AG20443 (cell line): ENCODE measurements at regions not wholly inside any gene's neighbourhood (a gene's known extent, or its start where the extent isn't known, plus 50 kb on each side); places are given as distances from the start of the nearest gene placed in this dataset.

ENCODE experiments used
- DNase-seq: peaks from one replicate; pipeline ENCODE4 v3.0.0; 2012; ENCODE audit warnings: low spot score, mixed read lengths

DNA sequence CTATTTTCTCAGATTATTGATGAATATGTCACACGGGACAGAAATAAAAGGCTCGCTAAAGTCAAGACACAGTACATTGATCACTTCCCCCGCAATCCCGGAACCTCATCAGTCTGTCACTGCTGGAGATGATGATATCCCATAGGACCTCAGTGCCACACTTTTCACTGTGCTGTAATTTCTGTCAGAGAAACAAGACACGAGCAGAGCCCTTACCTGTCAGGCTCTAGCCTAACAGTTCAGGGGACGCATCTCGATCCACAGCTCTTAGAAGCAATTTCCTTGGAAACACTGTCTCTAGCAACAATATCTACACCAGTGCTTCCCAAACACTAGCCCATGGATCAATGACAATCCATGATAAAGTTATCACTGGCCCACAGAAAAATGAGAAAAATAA lies 140.0 kb downstream of the GRIN2B start:
- no peak for DNase-seq

- no peak for DNase-seq
Measured at GRCh38 chr12:13839365-13840336, 141.8 kb downstream of the GRIN2B start.

GRCh38 chr12:13836099-13836498 lies 145.3 kb downstream of the GRIN2B start:
- DNase-seq = no peak

GRCh38 chr12:13835652-13836051 lies 145.8 kb downstream of the GRIN2B start:
- DNase-seq = no peak

DNA sequence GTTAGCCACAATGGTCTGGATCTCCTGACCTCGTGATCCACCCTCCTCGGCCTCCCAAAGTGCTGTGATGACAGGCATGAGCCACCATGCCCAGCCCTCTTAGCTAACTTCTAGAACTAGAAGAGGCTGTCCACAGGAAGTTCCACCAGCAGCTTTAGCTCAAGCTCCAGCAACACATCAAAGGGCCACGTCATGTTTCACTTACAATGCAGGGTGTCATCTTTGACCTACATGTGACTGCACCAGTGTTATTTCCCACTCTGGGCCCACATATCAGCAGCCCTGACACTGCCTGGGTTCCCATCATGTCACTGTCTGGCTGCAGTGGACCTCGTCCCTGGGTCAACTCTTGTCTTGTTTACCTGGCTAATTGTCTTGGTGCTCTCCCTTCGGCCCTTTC lies 147.2 kb downstream of the GRIN2B start:
- no peak for DNase-seq

- DNase-seq = no peak
Measured at GRCh38 chr12:13817131-13817530, 164.3 kb downstream of the GRIN2B start.

DNA sequence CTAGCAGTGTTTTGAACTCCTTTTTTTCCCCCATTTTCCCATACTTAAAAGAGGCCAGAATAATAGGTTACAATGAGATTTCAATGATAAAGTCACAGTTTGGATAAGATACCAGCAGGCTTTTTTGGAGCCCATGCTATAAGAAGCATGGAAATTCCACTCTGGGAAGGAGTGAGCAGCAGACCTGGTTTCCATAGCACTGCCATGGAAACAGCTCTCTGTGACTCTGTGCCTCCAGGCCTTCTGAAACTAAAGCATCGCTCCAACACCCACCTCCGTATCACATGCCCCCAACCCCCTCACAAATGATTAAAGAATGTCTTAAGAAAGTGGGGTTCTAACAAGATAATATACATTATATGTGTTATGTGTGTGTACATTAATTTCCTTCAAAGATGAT lies 165.0 kb downstream of the GRIN2B start:
- DNase-seq = no peak

DNA sequence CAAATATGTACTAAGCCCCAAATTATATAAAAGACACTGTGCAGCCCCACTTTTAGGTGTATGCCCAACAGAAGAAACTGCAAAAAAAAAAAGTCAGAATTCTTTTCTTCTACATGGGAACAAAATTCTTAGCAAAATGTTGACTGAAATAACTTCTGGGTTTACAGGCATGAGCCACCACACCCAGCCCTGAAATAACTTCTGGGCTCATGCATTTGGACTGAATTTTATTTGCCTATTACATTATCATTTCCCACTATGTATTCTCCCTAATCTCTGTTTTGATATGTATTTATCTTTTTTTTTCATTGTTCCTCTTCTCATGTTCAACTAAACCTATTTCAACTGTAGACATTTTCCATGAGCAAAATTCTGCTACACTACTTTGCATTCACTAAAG lies 169.2 kb downstream of the GRIN2B start:
- no peak for DNase-seq

DNA sequence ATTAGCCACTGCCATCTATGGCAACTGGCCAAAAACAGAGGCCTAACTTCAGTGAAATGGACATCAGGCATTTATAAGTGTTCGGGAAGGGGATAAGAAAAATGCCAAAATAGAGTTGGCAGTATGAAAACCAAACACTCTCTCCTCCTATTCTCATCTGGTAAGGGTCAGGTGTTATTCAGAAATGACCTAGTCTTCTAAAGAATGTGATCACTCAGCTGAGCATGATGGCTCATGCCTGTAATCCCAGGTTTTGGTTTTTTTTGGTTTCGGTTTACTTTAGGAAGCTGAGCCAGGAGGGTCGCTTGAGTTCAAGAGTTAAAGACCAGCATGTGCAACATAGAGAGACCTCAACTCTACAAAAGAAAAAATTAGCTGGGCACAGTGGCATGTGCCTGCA lies 170.3 kb downstream of the GRIN2B start:
- no peak for DNase-seq

GRCh38 chr12:13805041-13805440 lies 176.4 kb downstream of the GRIN2B start:
- DNase-seq = no peak

GRCh38 chr12:13801543-13801942 lies 179.9 kb downstream of the GRIN2B start:
- DNase-seq = no peak

DNA sequence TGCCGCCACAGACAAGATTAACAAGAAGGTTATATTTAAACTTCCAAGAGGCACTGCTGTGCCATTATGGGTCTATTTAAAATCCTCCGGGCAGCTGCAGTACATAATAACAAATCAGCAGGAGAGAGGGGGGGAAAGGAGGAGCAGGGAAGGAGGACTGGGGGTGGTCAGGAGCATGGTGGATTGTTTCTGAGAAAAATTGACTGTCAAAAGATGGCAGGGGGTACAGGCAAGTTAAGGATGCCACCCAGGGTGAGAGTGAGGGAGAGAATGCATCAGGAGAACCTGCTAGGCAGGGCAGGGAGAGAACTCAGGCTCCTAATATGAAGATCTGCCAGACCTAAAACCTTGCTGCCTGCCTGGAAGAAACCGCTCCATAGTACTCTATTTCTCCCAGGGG lies 181.8 kb downstream of the GRIN2B start:
- DNase-seq = no peak

DNA sequence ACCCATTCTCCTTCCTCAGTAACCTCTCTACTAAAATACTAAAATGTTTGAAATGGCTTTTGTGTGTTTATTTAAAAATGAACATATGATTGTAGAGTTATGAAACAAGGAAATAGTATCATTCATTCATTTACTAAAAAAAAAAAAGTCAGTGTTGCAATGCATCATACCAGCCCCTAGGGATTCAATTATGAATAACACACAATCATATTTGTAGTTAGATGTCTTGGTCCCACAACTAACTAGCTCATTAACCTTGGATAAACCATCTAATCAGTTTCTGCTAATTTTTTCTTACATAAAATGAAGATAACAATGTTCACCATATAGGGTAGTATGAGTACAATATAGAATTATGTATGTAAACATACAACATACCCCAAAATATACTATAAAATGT lies 183.2 kb downstream of the GRIN2B start:
- no peak for DNase-seq

- DNase-seq = no peak
Measured at GRCh38 chr12:13794706-13795105, 186.7 kb downstream of the GRIN2B start.

DNA sequence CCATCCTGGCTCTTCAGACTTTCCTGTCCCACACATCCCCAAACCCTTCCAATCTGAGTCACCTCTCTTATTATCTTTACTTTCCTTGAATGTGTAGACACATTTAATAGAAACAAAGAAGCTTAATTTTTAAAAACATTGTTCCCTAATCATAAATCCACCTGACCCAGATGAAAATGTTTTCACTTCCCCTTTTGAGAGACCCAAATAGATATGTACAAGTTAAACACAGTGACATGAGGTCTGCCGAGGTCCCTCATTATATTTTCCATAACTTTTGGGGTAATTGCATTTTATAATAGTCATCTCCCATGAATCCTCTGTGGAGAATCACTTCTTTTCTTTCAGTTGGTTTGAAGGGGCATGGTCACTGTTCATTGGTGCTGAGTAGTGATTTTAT lies 191.1 kb downstream of the GRIN2B start:
- no peak for DNase-seq

DNA sequence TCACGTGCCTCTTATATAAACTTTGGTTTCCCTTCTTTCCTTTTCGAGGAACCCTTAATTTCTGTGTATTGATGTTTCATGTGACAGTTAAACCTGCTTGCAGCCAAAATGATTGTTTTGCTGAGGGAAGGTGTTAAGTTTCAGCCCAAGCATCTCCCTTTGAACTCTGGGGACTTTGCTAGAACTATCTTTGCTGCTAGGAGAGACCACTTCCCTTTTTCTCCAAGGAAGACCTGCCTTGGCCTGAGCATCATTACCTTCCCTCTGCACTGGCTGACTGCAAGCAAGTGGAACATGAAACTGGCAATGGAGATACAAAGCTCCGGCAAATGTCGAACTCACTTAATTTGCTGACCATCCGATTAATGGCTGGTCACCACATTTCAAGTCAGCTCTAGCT lies 192.8 kb downstream of the GRIN2B start:
- no peak for DNase-seq

DNA sequence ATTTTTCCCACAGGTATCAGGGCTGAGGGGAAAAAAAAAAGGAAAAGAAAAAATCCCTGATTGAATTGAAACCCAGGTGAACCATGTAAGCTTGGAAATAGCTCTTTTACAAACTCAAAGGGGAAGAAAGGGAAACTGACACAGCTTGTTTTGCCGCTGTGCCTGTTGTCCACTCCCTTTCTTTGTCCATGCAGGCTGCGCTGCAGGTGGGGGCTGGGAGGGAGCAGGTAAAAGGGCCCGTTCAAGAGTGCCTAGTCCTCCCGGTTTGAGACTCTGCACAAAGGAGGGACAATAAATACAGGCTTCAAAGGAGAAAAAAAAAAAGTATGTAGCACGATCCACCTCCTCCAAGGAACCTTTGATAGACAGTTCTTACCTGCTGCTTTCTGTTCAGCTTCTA lies 194.8 kb downstream of the GRIN2B start:
- no peak for DNase-seq

GRCh38 chr12:13784504-13784903 lies 196.9 kb downstream of the GRIN2B start:
- no peak for DNase-seq

GRCh38 chr12:13780453-13780852 lies 200.9 kb downstream of the GRIN2B start:
- DNase-seq = no peak

GRCh38 chr12:13777374-13777773 lies 204.0 kb downstream of the GRIN2B start:
- DNase-seq = no peak

DNA sequence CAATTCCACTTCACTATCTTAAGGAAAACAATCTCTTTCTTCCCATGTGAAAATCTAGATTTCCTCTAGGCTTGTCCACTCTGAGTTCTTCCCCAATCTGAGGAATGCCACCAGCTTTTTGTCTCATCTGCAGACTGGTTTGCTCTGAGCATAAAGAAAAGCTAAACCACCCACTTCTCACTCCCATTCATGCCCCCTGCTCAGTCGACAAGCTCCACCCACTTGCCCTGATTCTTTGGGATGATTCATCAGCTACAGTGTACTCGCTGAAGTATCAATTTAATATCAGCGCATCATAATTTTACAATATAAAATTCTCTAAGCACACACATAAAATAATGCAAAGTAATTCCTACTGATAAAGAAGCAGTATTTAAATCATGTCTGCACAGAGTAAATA lies 209.1 kb downstream of the GRIN2B start:
- DNase-seq = no peak

GRCh38 chr12:13770576-13770975 lies 210.8 kb downstream of the GRIN2B start:
- no peak for DNase-seq

DNA sequence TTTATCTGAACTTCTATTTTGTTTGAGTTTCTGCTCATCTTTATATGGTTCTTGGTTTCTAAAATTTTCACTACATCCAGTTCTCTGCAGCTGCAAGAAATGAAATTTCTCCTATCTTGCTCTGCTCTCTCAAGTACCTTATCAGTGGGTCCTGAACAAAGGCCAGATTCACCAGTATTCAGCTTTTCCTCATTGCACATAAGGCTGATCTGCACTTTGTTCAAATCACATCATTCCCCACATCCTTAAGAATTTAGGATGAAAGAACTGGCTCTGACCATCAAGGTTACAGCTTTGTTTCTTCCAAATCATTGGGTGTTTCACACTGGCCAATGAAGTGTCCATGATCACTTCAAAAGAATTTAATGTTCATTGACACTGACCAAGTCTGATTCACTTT lies 211.4 kb downstream of the GRIN2B start:
- no peak for DNase-seq

- no peak for DNase-seq
Measured at GRCh38 chr12:13769273-13769672, 212.1 kb downstream of the GRIN2B start.
